ENCODE measurements at regions not wholly inside any gene's neighbourhood (a gene's known extent, or its start where the extent isn't known, plus 50 kb on each side); places are given as distances from the start of the nearest gene placed in this dataset.

GRCh38 chr13:73714522-73714921, 419.7 kb downstream of the KLF12 start:
- TF ChIP-seq ZNF26 (tag by site-specific recombination; IDR thresholded peaks at IDR 0.05) (no peak), ZNF398 (tag by site-specific recombination; IDR thresholded peaks at IDR 0.05) (no peak), CTCF (tag by site-specific recombination; IDR thresholded peaks at IDR 0.05) (no peak), SCRT1 (tag by site-specific recombination; IDR thresholded peaks at IDR 0.05; ENCODE audit: borderline replicate concordance) (no peak), ZNF354C (tag by site-specific recombination; IDR thresholded peaks at IDR 0.05; ENCODE audit: borderline replicate concordance, low read depth) (no peak)

Data from HEK293 (cell line).